Activated T-helper 1 cell treated with anti-CD3 and anti-CD28 coated beads, Interleukin-12 subunit alpha, Interleukin-12 subunit beta, Interleukin-2, Interleukin-4 antibody, amounts not matched to agents 30 ng/mL and 10 ng/mL and 1 ng/mL, durations not matched to agents 14 hours and 24 hours and 36 hours (primary cell): ENCODE measurements at regions not wholly inside any gene's neighbourhood (a gene's known extent, or its start where the extent isn't known, plus 50 kb on each side); places are given as distances from the start of the nearest gene placed in this dataset.

Source experiments
- DNase-seq: peaks from one replicate; pipeline ENCODE4 v3.0.0; 2021; ENCODE audit warnings: low spot score
- H3K27ac Mint-ChIP-seq: one replicate; pipeline ENCODE4 v1.8.0; 2021; ENCODE audit warnings: mild to moderate bottlenecking, mixed read lengths
- H3K27me3 Mint-ChIP-seq: one replicate; pipeline ENCODE4 v1.8.0; 2022; ENCODE audit warnings: mild to moderate bottlenecking, moderate library complexity, mixed read lengths; ENCODE audit not compliant: insufficient read depth
- H3K36me3 Mint-ChIP-seq: one replicate; pipeline ENCODE4 v1.8.0; 2021; ENCODE audit warnings: low read depth, mixed read lengths
- H3K4me1 Mint-ChIP-seq: one replicate; pipeline ENCODE4 v1.8.0; 2021; ENCODE audit warnings: low read depth, mixed read lengths
- H3K4me3 Mint-ChIP-seq: one replicate; pipeline ENCODE4 v1.8.0; 2021; ENCODE audit warnings: mild to moderate bottlenecking, moderate library complexity, mixed read lengths
- H3K9me3 Mint-ChIP-seq: one replicate; pipeline ENCODE4 v1.8.0; 2021; ENCODE audit warnings: mixed read lengths
- intact Hi-C: fragments of 100-400 bp; cut with micrococcal nuclease; formaldehyde crosslinking; loops from one replicate; pipeline ENCODE4 v1.15.1; 2024

DNA sequence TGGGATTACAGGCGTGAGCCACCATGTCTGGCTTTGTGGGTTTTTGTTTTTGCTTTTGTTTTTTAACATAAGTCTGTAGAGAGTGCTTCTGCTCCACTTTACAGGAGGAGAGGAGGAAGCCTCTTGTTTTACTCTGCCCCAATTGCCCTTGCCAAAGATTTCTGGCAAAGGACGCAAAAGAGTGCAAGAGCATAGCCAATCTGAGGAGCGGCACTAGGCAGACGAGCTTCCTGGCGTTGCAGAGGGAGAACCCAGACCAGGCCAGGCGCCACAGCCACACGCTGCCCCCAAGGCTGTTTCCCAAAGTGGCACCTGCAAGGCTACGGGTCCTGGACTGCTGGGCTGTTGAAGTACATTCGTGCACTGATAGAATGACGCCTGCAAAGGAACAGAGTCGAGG lies 96.2 kb downstream of the BBS10 start:
- no peaks in the 10 kb centered on the region for H3K4me1 Mint-ChIP-seq
- no peaks in the 10 kb centered on the region for H3K36me3 Mint-ChIP-seq
- H3K27me3 Mint-ChIP-seq = peaks cover 2% of the 10 kb centered on the region
- intact Hi-C loops = no loop called here
- H3K9me3 Mint-ChIP-seq = no peaks in the 10 kb centered on the region
- H3K4me3 Mint-ChIP-seq = no peak overlapping the region
- DNase-seq = no peak
- H3K27ac Mint-ChIP-seq = no peak overlapping the region

DNA sequence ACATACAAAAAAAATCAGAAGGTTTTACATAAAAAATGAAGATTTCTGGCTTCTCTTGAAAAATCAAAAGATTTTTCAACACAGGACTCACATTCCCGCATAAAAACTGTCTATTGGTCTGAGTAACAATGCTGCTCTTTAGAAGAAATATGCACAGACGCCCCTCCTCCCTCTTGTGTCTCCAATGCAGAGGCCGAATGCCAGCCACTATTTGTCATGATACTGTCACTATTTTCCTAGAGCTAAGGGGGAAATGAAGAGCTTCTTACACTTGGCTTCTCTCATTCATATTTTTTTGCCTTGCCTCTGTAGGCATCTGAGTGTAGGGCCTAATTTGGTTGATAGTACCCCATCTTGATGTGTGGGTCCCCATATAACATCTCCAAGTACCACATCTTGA lies 98.0 kb downstream of the BBS10 start:
- Mint-ChIP-seq H3K27me3 (peaks cover 9% of the 10 kb centered on the region), H3K27ac (no peak overlapping the region)

DNA sequence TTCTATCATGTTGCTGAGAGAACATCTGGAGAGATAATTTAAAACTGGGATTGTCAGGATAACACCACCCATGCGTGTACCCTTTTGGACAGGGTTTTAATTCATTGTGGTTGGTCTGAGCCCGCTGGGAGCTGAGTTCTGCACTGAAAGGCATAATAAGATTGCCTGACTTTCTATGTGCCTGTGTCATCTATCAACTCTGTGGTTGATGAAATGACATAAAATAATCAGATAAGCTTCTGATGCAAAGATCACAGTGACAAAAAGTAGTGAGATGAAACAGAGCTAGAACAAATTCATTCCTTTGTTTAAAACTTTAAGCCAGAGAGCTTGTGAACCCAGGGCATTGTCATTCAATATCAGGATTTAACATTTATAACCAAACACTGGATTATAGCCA lies 98.7 kb downstream of the BBS10 start:
- H3K27me3 Mint-ChIP-seq = peaks cover 9% of the 10 kb centered on the region
- intact Hi-C loops = no loop called here
- no peak overlapping the region for H3K4me3 Mint-ChIP-seq
- no peak for DNase-seq
- H3K4me1 Mint-ChIP-seq = no peaks in the 10 kb centered on the region
- H3K9me3 Mint-ChIP-seq = no peaks in the 10 kb centered on the region
- H3K27ac Mint-ChIP-seq = no peak overlapping the region
- no peaks in the 10 kb centered on the region for H3K36me3 Mint-ChIP-seq

More for the DNA sequence above, 98.0 kb downstream of the BBS10 start:
- no peak overlapping the region for H3K4me3 Mint-ChIP-seq
- H3K4me1 Mint-ChIP-seq = no peaks in the 10 kb centered on the region
- intact Hi-C loops = no loop called here
- DNase-seq = no peak
- no peaks in the 10 kb centered on the region for H3K36me3 Mint-ChIP-seq
- H3K9me3 Mint-ChIP-seq = no peaks in the 10 kb centered on the region

DNA sequence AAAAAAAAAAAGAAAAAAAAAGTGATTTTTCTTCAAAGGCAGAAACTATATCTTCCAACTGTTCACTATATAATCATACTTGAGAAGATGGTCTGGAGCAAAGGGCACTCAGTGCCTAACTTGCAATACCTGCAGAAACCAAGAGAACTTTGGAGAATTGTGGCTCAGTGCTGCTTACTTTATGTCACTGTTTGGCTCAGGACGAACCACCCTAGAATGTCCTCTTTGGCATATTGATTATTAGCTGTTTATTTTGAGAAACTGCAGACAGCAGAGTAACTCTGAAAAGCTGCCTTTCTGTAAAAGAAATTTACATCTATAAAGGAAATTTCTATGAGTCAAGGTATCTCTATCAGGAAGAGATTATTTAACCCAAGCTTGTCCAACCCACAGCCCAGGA lies 100.2 kb downstream of the BBS10 start:
- H3K27ac Mint-ChIP-seq = no peak overlapping the region
- no peaks in the 10 kb centered on the region for H3K9me3 Mint-ChIP-seq
- no peaks in the 10 kb centered on the region for H3K36me3 Mint-ChIP-seq
- intact Hi-C loops = no loop called here
- no peak overlapping the region for H3K4me3 Mint-ChIP-seq
- no peaks in the 10 kb centered on the region for H3K4me1 Mint-ChIP-seq
- no peak for DNase-seq
- H3K27me3 Mint-ChIP-seq = peaks cover 11% of the 10 kb centered on the region

DNA sequence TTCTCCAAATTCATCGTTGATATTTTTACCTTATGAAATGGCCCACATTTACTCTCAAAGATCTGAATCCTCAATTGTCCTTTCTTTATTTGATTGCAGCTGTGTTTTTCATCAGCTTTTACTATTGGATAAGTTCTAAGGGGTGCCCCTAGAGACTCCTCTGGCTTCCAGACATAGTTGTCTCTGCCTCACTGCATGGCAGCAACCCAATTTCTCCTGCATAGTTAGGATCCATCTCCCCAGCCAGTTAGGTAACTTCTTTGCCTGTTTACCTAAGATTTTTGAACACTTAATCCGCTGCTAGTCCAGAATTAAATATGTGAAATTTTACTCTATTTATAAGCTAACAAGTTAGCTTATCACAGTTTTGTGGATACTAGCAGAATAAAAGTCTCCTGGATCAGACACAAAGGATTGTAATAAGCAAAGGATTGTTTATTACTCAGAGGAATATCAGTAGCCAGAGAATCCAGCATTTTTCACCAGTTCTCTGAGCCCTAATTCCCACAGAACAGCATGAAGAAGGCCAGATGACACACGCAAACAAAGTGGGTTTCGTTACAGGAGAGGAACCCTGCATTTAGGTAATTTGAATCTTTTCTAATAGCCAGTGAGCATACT lies 101.1 kb downstream of the BBS10 start:
- H3K27me3 Mint-ChIP-seq = peaks cover 11% of the 10 kb centered on the region
- intact Hi-C loops = no loop called here

DNA sequence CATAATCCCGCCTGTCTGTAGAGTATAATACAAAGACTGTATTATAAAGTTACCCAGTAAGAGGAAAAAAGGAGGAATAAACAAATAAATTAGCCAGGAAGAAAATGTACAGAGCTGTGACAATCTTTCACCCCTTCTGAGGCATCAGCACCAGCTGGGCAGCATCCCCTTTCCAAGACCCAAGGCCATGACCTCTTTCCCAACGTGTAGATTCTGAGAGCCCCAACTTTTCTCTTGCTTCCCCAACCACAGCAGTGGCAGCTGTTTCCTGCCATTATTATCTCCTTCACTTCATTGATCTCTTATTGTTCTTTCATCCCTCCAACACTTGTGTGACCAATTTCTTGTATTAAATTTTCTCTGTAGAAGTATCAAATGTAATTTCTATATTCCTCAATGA lies 101.6 kb downstream of the BBS10 start:
- Mint-ChIP-seq H3K4me1 (no peaks in the 10 kb centered on the region), H3K27me3 (peaks cover 11% of the 10 kb centered on the region), H3K9me3 (no peaks in the 10 kb centered on the region), H3K4me3 (no peak overlapping the region), H3K27ac (no peak overlapping the region), H3K36me3 (no peaks in the 10 kb centered on the region)
- intact Hi-C loops = no loop called here
- no peak for DNase-seq

More for the DNA sequence above, 101.1 kb downstream of the BBS10 start:
- Mint-ChIP-seq H3K9me3 (no peaks in the 10 kb centered on the region), H3K4me1 (no peaks in the 10 kb centered on the region), H3K4me3 (no peak overlapping the region), H3K27ac (no peak overlapping the region), H3K36me3 (no peaks in the 10 kb centered on the region)
- DNase-seq = no peak

DNA sequence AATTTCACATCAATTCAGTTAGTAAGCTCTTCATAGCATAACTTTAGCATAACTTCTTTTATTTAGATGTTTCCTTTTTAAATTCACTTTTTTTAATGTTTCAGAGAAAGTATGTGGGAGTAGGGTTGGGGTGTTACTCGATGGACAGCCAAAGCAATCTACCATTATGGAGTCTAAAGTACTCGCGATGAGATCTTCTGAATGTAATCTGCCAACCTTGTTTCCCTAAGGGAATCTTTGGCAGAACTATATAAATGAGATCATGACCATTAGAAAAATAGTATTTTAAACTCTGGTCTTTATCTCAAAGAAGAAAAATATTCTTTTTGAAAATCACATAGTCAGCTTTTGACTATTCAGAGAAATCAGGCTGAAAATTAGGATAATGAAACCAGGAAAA lies 103.9 kb downstream of the BBS10 start:
- Mint-ChIP-seq H3K9me3 (no peaks in the 10 kb centered on the region), H3K27ac (no peak overlapping the region), H3K27me3 (peaks cover 11% of the 10 kb centered on the region), H3K36me3 (no peaks in the 10 kb centered on the region), H3K4me3 (no peak overlapping the region), H3K4me1 (no peaks in the 10 kb centered on the region)
- no peak for DNase-seq
- intact Hi-C loops = no loop called here

DNA sequence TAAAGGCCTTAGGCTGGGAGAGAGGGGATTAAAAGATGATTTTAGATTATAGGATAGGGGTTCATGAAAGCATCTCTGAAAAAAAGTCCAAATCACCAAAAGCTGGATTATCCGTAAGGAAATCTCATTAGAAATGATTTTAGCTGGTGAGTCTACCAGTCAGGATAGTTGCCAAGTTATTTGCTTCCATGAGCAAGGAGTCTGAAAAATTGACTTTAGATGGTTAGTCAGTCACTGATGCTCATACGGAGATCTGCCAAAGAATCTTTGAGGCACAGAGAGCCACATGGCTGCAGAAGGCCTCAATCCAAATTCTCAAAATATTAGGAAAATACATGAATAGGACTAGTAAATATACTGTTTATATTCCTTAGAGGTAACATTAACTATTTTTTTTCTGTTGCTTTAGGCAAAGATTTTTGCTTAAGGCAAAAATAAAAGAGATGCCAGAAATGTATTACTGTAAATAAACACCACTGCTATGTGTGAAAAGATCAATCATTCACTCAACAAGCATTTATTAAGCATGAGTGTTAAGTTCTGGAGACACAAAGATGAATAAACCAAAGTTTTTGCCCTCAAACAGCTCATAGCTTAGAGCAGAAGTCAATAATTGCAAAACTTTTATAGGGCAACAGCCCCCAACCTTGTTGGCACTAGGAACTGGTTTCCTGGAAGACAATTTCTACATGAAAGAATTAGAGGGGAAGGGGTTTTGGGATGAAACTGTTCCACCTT lies 105.2 kb downstream of the BBS10 start:
- no peak overlapping the region for H3K4me3 Mint-ChIP-seq

DNA sequence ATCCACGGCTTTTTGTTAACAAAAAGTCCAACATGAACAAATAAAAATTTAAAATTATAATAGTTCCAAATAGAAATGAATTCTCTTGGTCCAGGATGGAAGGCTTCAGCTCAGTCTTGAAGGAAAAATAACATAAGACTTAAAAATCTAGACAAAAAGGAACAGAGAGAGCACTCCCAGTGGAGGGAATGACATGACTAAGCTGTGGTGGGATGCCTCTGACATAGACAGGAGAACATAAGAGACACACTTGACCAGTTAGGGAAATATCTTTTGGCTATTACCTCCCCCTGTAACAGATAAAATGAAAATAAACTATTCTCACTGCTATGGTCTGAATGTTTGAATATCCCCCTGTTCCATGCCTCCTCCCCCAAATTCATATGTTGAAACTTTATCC lies 106.8 kb downstream of the BBS10 start:
- Mint-ChIP-seq H3K4me1 (no peaks in the 10 kb centered on the region), H3K9me3 (no peaks in the 10 kb centered on the region), H3K27ac (no peak overlapping the region), H3K27me3 (peaks cover 3% of the 10 kb centered on the region), H3K4me3 (no peak overlapping the region), H3K36me3 (no peaks in the 10 kb centered on the region)
- intact Hi-C loops = no loop called here
- DNase-seq = no peak

More for the DNA sequence above, 105.2 kb downstream of the BBS10 start:
- intact Hi-C loops = no loop called here
- Mint-ChIP-seq H3K9me3 (no peaks in the 10 kb centered on the region), H3K36me3 (no peaks in the 10 kb centered on the region), H3K27ac (no peak overlapping the region), H3K27me3 (peaks cover 11% of the 10 kb centered on the region), H3K4me1 (no peaks in the 10 kb centered on the region)
- no peak for DNase-seq

DNA sequence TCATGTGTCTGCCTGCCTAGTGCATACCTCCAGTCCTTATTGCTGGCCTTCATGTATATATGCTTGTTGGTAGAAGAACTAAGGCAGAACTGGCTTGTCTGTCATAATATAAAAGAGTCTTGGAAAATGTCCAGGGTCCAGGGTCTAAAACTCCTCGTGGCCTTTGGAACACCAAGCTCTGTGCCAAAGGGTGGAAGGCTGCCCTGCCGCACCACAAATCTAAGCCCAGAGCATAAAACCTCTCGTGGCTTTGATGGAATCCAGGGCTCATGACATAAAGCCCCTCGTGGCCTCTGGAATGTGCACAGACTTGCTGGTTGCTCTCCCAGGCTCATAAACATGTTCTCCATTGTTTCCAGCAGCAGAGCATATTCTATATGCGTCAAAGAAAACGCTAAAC lies 107.9 kb downstream of the BBS10 start:
- no peak for DNase-seq
- H3K4me1 Mint-ChIP-seq = no peaks in the 10 kb centered on the region
- H3K36me3 Mint-ChIP-seq = no peaks in the 10 kb centered on the region
- peaks cover 2% of the 10 kb centered on the region for H3K27me3 Mint-ChIP-seq
- no peaks in the 10 kb centered on the region for H3K9me3 Mint-ChIP-seq
- intact Hi-C loops = no loop called here
- H3K4me3 Mint-ChIP-seq = no peak overlapping the region
- no peak overlapping the region for H3K27ac Mint-ChIP-seq

DNA sequence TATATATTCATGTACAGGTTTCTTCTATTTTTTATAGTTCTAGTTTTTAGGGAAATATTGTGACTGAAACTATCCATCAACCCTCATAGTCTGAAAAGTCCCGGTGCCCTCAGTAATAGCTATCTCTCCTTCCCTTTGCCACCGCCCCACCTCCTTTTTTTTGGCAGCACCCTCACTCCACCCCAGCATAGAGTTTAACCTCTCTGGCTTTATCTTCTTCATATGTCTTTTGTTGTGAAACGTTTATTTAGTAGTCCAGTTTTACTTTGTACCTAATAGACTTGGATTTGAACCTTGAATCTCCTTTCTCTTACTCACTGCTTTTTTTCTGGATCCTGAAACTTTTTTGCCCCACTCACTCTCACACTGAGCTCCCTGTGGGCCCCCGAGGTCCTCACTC lies 109.5 kb downstream of the BBS10 start:
- Mint-ChIP-seq H3K27ac (no peak overlapping the region), H3K4me1 (no peaks in the 10 kb centered on the region), H3K9me3 (no peaks in the 10 kb centered on the region), H3K27me3 (no peaks in the 10 kb centered on the region), H3K4me3 (no peak overlapping the region), H3K36me3 (no peaks in the 10 kb centered on the region)
- intact Hi-C loops = no loop called here
- DNase-seq = no peak

DNA sequence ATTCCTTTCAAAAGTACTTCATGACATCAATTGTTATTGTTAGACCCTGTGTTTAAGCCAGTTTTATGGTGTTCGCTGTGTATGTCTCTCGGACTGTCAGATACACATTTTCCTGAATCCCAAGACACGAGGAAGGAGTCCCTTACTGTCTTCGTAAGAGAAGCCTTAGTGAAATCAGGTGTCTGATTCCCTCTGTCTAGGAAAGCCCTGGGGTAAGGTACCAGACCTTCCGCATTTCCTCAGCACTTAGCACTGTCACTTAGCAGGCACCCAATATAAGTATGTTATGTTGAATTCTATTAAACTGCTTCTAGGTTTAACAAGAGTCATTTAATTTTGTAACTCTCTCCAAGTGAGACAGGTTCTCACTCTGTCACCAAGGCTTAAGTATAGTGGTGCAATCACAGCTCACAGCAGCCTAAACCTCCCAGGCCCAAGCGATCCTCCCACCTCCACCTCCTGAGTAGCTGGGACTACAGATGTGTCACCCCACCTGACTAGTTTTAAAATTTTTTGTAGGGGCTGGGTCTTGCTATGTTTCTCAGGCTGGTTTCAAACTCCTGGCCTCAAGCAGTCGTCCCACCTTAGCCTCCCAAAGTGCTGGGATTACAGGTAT lies 111.0 kb downstream of the BBS10 start:
- no peaks in the 10 kb centered on the region for H3K4me1 Mint-ChIP-seq
- H3K9me3 Mint-ChIP-seq = no peaks in the 10 kb centered on the region
- intact Hi-C loops = no loop called here
- H3K4me3 Mint-ChIP-seq = no peak overlapping the region
- no peaks in the 10 kb centered on the region for H3K36me3 Mint-ChIP-seq
- H3K27me3 Mint-ChIP-seq = no peaks in the 10 kb centered on the region
- H3K27ac Mint-ChIP-seq = peak overlapping the region; percentile 14
- DNase-seq = no peak

DNA sequence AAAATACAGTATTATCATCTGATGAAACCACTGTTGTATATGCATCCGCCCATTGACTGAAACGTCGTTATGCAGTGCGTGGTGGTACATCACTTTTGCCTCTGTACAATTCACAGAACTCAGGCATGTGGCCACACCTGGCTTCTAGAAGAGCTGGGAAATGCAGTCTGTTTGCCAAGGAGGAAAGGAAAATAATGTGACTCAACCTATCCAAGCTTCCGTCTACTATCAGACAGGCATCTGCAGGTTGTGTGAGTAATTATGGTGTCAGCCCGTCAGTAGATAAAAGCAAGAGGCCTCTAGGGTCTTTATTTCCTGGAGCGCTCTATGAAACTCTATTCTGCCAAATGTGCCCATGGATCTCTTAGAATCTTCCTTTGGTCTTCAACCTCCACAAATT lies 111.6 kb downstream of the BBS10 start:
- DNase-seq = no peak
- Mint-ChIP-seq H3K27me3 (no peaks in the 10 kb centered on the region), H3K4me1 (no peaks in the 10 kb centered on the region), H3K36me3 (no peaks in the 10 kb centered on the region), H3K27ac (no peak overlapping the region), H3K9me3 (no peaks in the 10 kb centered on the region), H3K4me3 (no peak overlapping the region)
- intact Hi-C loops = no loop called here
